ENCODE measurements at regions not wholly inside any gene's neighbourhood (a gene's known extent, or its start where the extent isn't known, plus 50 kb on each side); places are given as distances from the start of the nearest gene placed in this dataset.

- no peak for DNase-seq (ENCODE audit: low spot score)
- H3K4me3 Mint-ChIP-seq (ENCODE audit: low read depth) = no peak overlapping the region
- H3K4me1 Mint-ChIP-seq (ENCODE audit: low read depth) = no peaks in the 10 kb centered on the region
- intact Hi-C loops (cut with micrococcal nuclease) = no loop called here
- H3K36me3 Mint-ChIP-seq (ENCODE audit: low read depth) = no peaks in the 10 kb centered on the region
- no peaks in the 10 kb centered on the region for H3K9me3 Mint-ChIP-seq
- no peaks in the 10 kb centered on the region for H3K27me3 Mint-ChIP-seq (ENCODE audit: low read depth)
- H3K27ac Mint-ChIP-seq = no peak overlapping the region
These were observed 199.5 kb upstream of the B3GAT1 start for GRCh38 chr11:134611537-134611936.

- no peaks in the 10 kb centered on the region for H3K36me3 Mint-ChIP-seq (ENCODE audit: low read depth)
- no peaks in the 10 kb centered on the region for H3K27me3 Mint-ChIP-seq (ENCODE audit: low read depth)
- no peak for DNase-seq (ENCODE audit: low spot score)
- no peak overlapping the region for H3K4me3 Mint-ChIP-seq (ENCODE audit: low read depth)
- H3K27ac Mint-ChIP-seq = no peak overlapping the region
- H3K4me1 Mint-ChIP-seq (ENCODE audit: low read depth) = no peaks in the 10 kb centered on the region
- H3K9me3 Mint-ChIP-seq = no peaks in the 10 kb centered on the region
- intact Hi-C loops (cut with micrococcal nuclease) = no loop called here
These were observed 198.3 kb upstream of the B3GAT1 start for GRCh38 chr11:134610116-134610910.

GRCh38 chr11:134609361-134610115, 197.5 kb upstream of the B3GAT1 start:
- no peak overlapping the region for H3K27ac Mint-ChIP-seq
- H3K27me3 Mint-ChIP-seq (ENCODE audit: low read depth) = no peaks in the 10 kb centered on the region
- intact Hi-C loops (cut with micrococcal nuclease) = no loop called here

GRCh38 chr11:134607963-134608750, 196.1 kb upstream of the B3GAT1 start:
- intact Hi-C loops (cut with micrococcal nuclease) = no loop called here
- H3K9me3 Mint-ChIP-seq = no peaks in the 10 kb centered on the region
- H3K4me3 Mint-ChIP-seq (ENCODE audit: low read depth) = no peak overlapping the region
- DNase-seq (ENCODE audit: low spot score) = no peak
- no peaks in the 10 kb centered on the region for H3K36me3 Mint-ChIP-seq (ENCODE audit: low read depth)
- H3K27ac Mint-ChIP-seq = no peak overlapping the region
- no peaks in the 10 kb centered on the region for H3K27me3 Mint-ChIP-seq (ENCODE audit: low read depth)
- no peaks in the 10 kb centered on the region for H3K4me1 Mint-ChIP-seq (ENCODE audit: low read depth)

More at GRCh38 chr11:134609361-134610115, 197.5 kb upstream of the B3GAT1 start:
- DNase-seq (ENCODE audit: low spot score) = no peak
- no peaks in the 10 kb centered on the region for H3K36me3 Mint-ChIP-seq (ENCODE audit: low read depth)
- H3K9me3 Mint-ChIP-seq = no peaks in the 10 kb centered on the region
- H3K4me3 Mint-ChIP-seq (ENCODE audit: low read depth) = no peak overlapping the region
- H3K4me1 Mint-ChIP-seq (ENCODE audit: low read depth) = no peaks in the 10 kb centered on the region

GRCh38 chr11:134606251-134606650, 194.2 kb upstream of the B3GAT1 start:
- Mint-ChIP-seq H3K27me3 (ENCODE audit: low read depth) (no peaks in the 10 kb centered on the region), H3K27ac (no peak overlapping the region), H3K9me3 (no peaks in the 10 kb centered on the region), H3K36me3 (ENCODE audit: low read depth) (no peaks in the 10 kb centered on the region), H3K4me3 (ENCODE audit: low read depth) (no peak overlapping the region), H3K4me1 (ENCODE audit: low read depth) (no peaks in the 10 kb centered on the region)
- no peak for DNase-seq (ENCODE audit: low spot score)
- intact Hi-C loops (cut with micrococcal nuclease) = no loop called here

GRCh38 chr11:134604886-134605285, 192.8 kb upstream of the B3GAT1 start:
- H3K36me3 Mint-ChIP-seq (ENCODE audit: low read depth) = no peaks in the 10 kb centered on the region
- no peaks in the 10 kb centered on the region for H3K9me3 Mint-ChIP-seq
- intact Hi-C loops (cut with micrococcal nuclease) = no loop called here

GRCh38 chr11:134599299-134599771, 187.3 kb upstream of the B3GAT1 start:
- Mint-ChIP-seq H3K36me3 (ENCODE audit: low read depth) (no peaks in the 10 kb centered on the region), H3K9me3 (no peaks in the 10 kb centered on the region), H3K4me1 (ENCODE audit: low read depth) (no peaks in the 10 kb centered on the region), H3K27me3 (ENCODE audit: low read depth) (peaks cover 14% of the 10 kb centered on the region), H3K4me3 (ENCODE audit: low read depth) (no peak overlapping the region), H3K27ac (no peak overlapping the region)
- DNase-seq (ENCODE audit: low spot score) = no peak
- intact Hi-C loops (cut with micrococcal nuclease) = no loop called here

More at GRCh38 chr11:134604886-134605285, 192.8 kb upstream of the B3GAT1 start:
- Mint-ChIP-seq H3K4me1 (ENCODE audit: low read depth) (no peaks in the 10 kb centered on the region), H3K27me3 (ENCODE audit: low read depth) (peaks cover 2% of the 10 kb centered on the region), H3K27ac (no peak overlapping the region), H3K4me3 (ENCODE audit: low read depth) (no peak overlapping the region)
- DNase-seq (ENCODE audit: low spot score) = no peak

GRCh38 chr11:134598368-134598767, 186.3 kb upstream of the B3GAT1 start:
- Mint-ChIP-seq H3K27me3 (ENCODE audit: low read depth) (peaks cover 16% of the 10 kb centered on the region), H3K9me3 (no peaks in the 10 kb centered on the region), H3K36me3 (ENCODE audit: low read depth) (no peaks in the 10 kb centered on the region), H3K4me1 (ENCODE audit: low read depth) (no peaks in the 10 kb centered on the region), H3K4me3 (ENCODE audit: low read depth) (no peak overlapping the region), H3K27ac (no peak overlapping the region)
- no peak for DNase-seq (ENCODE audit: low spot score)
- intact Hi-C loops (cut with micrococcal nuclease) = no loop called here

- no peaks in the 10 kb centered on the region for H3K36me3 Mint-ChIP-seq (ENCODE audit: low read depth)
- no peak for DNase-seq (ENCODE audit: low spot score)
- intact Hi-C loops (cut with micrococcal nuclease) = no loop called here
- no peaks in the 10 kb centered on the region for H3K4me1 Mint-ChIP-seq (ENCODE audit: low read depth)
- peaks cover 17% of the 10 kb centered on the region for H3K27me3 Mint-ChIP-seq (ENCODE audit: low read depth)
- H3K9me3 Mint-ChIP-seq = no peaks in the 10 kb centered on the region
- no peak overlapping the region for H3K27ac Mint-ChIP-seq
- H3K4me3 Mint-ChIP-seq (ENCODE audit: low read depth) = no peak overlapping the region
These were observed 185.4 kb upstream of the B3GAT1 start for GRCh38 chr11:134597452-134597851.

GRCh38 chr11:134596404-134596803, 184.4 kb upstream of the B3GAT1 start:
- no peaks in the 10 kb centered on the region for H3K9me3 Mint-ChIP-seq
- no peaks in the 10 kb centered on the region for H3K36me3 Mint-ChIP-seq (ENCODE audit: low read depth)
- H3K4me1 Mint-ChIP-seq (ENCODE audit: low read depth) = no peaks in the 10 kb centered on the region
- H3K4me3 Mint-ChIP-seq (ENCODE audit: low read depth) = no peak overlapping the region
- H3K27me3 Mint-ChIP-seq (ENCODE audit: low read depth) = peaks cover 18% of the 10 kb centered on the region
- DNase-seq (ENCODE audit: low spot score) = no peak
- intact Hi-C loops (cut with micrococcal nuclease) = no loop called here
- no peak overlapping the region for H3K27ac Mint-ChIP-seq

GRCh38 chr11:134592391-134592990, 180.4 kb upstream of the B3GAT1 start:
- peak; percentile 34 for DNase-seq (ENCODE audit: low spot score)
- Mint-ChIP-seq H3K4me3 (ENCODE audit: low read depth) (no peak overlapping the region), H3K27me3 (ENCODE audit: low read depth) (peaks cover 17% of the 10 kb centered on the region), H3K27ac (no peak overlapping the region), H3K9me3 (no peaks in the 10 kb centered on the region), H3K36me3 (ENCODE audit: low read depth) (no peaks in the 10 kb centered on the region), H3K4me1 (ENCODE audit: low read depth) (no peaks in the 10 kb centered on the region)
- intact Hi-C loops (cut with micrococcal nuclease) = no loop called here

- H3K9me3 Mint-ChIP-seq = no peaks in the 10 kb centered on the region
- no peak overlapping the region for H3K27ac Mint-ChIP-seq
- intact Hi-C loops (cut with micrococcal nuclease) = no loop called here
- no peaks in the 10 kb centered on the region for H3K36me3 Mint-ChIP-seq (ENCODE audit: low read depth)
- DNase-seq (ENCODE audit: low spot score) = no peak
- no peaks in the 10 kb centered on the region for H3K4me1 Mint-ChIP-seq (ENCODE audit: low read depth)
- peaks cover 17% of the 10 kb centered on the region for H3K27me3 Mint-ChIP-seq (ENCODE audit: low read depth)
- H3K4me3 Mint-ChIP-seq (ENCODE audit: low read depth) = no peak overlapping the region
These were observed 179.3 kb upstream of the B3GAT1 start for GRCh38 chr11:134591338-134591737.

All from activated T-helper 2 cell treated with anti-CD3 and anti-CD28 coated beads, Interferon-gamma antibody, Interleukin-2, Interleukin-4, amounts not matched to agents 10 μg/mL and 5 μg/mL and 100 μg/mL, durations not matched to agents 14 hours and 24 hours and 36 hours (primary cell).